A549 (cell line): ENCODE measurements at regions not wholly inside any gene's neighbourhood (a gene's known extent, or its start where the extent isn't known, plus 50 kb on each side); places are given as distances from the start of the nearest gene placed in this dataset.
A peak's percentile ranks its signal among the peaks of the same experiment; 100 is the strongest.
"Not testable (repeated sequence)": the region's sequence is repeated elsewhere in the genome, so short reads cannot be mapped to it uniquely, and the experiment has no call there.

Experiments
- ATAC-seq, 2 experiments: fragments of 200-7000 bp in 1 of 2; fragments of >200 bp in 1 of 2; cut with Nextera tagmentation in 1 of 2; cut with Tn5 transposase in 1 of 2; 3 replicates each; pipeline versions ENCODE4 v1.8.0 to v1.9.1; 2018 to 2020; ENCODE audit warnings: mild to moderate bottlenecking in 1 of 2, moderate library complexity in 1 of 2
- CTCF ChIA-PET: fragments of 300-600 bp; sonication (Branson Sonifier 250); formaldehyde crosslinking; extraction: SDS; loops from one replicate; lab custom pipeline; 2021; ENCODE audit warnings: antibody characterized with exemption, inconsistent platforms; lab: Yijun Ruan, JAX
- POLR2A ChIA-PET: fragments of 350-600 bp; formaldehyde crosslinking; extraction: SDS; loops from one replicate; lab custom pipeline; 2021; ENCODE audit warnings: antibody characterized with exemption, inconsistent platforms; lab: Yijun Ruan, JAX
- DNase-seq, 2 experiments: peaks; one replicate each; pipeline versions ENCODE4 v3.0.0 to v3.0.0-alpha.2; 2011 to 2016; ENCODE audit warnings: low read depth in 1 of 2, low spot score in 1 of 2
- FAIRE-seq: peaks from 2 replicates; lab custom pipeline; 2011; peaks lifted over from hg19 to GRCh38; lab: Jason Lieb, UNC
- H3K27ac ChIP-seq, 2 experiments: fragments of >200 bp; sonication (Bioruptor Twin); formaldehyde crosslinking; 3 replicates each; pipeline ENCODE4 v1.5.1; 2016 to 2017
- H3K4me1 ChIP-seq: fragments of >200 bp; sonication (Bioruptor Twin); formaldehyde crosslinking; 3 replicates; pipeline ENCODE4 v1.6.1; 2016
- H3K4me2 ChIP-seq: fragments of >200 bp; sonication (Bioruptor Twin); formaldehyde crosslinking; 3 replicates; pipeline ENCODE4 v1.6.1; 2016
- H3K4me3 ChIP-seq: fragments of >200 bp; sonication (Bioruptor Twin); formaldehyde crosslinking; 3 replicates; pipeline ENCODE4 v1.5.1; 2016
- H3K9me3 ChIP-seq: fragments of >200 bp; sonication (Bioruptor Twin); formaldehyde crosslinking; 3 replicates; pipeline ENCODE4 v1.6.1; 2016
- BHLHE40 ChIP-seq: IDR thresholded peaks from 2 replicates; pipeline ENCODE4 v1.6.1; 2012; ENCODE audit warnings: low read depth, low read length, inconsistent platforms
- CHD4 ChIP-seq: fragments of 200-600 bp; sonication (generic); IDR thresholded peaks from 2 replicates; pipeline ENCODE4 v1.6.1; 2016; ENCODE audit warnings: antibody characterized with exemption, mild to moderate bottlenecking, borderline replicate concordance
- CTCF ChIP-seq: fragments of >200 bp; sonication (Bioruptor Twin); formaldehyde crosslinking; IDR thresholded peaks from 3 replicates; pipeline ENCODE4 v1.5.1; 2016
- E2F6 ChIP-seq: IDR thresholded peaks from 2 replicates; pipeline ENCODE4 v1.6.1; 2012; ENCODE audit warnings: low read depth, borderline replicate concordance
- EP300 ChIP-seq, 2 experiments: fragments of >200 bp; sonication (Bioruptor Twin); formaldehyde crosslinking; IDR thresholded peaks; 2 replicates in 1 of 2; 3 replicates in 1 of 2; pipeline ENCODE4 v1.6.1; 2016 to 2017
- FOSL2 ChIP-seq, 2 experiments: fragments of 450-650 bp in 1 of 2; fragments of >200 bp in 1 of 2; sonication (Bioruptor Twin) in 1 of 2; formaldehyde crosslinking; IDR thresholded peaks; 2 replicates each; pipeline versions ENCODE4 v1.5.0 to v1.6.1; 2016 to 2020; ENCODE audit warnings: mild to moderate bottlenecking in 1 of 2, moderate library complexity in 1 of 2
- FOXS1 ChIP-seq: fragments of 250-450 bp; sonication (Bioruptor Pico); IDR thresholded peaks from 2 replicates; pipeline ENCODE4 v1.5.0; 2020; ENCODE audit warnings: mild to moderate bottlenecking, moderate library complexity
- HEYL ChIP-seq: fragments of 250-450 bp; sonication (Bioruptor Pico); IDR thresholded peaks from 2 replicates; pipeline ENCODE4 v1.8.0; 2021; ENCODE audit warnings: mild to moderate bottlenecking, moderate library complexity
- HMGXB4 ChIP-seq: fragments of 250-450 bp; sonication (Bioruptor Pico); IDR thresholded peaks from 2 replicates; pipeline ENCODE4 v1.5.0; 2021; ENCODE audit warnings: mild to moderate bottlenecking, moderate library complexity, borderline replicate concordance
- HOXA7 ChIP-seq: fragments of 250-450 bp; sonication (Bioruptor Pico); IDR thresholded peaks from 2 replicates; pipeline ENCODE4 v1.5.0; 2020; ENCODE audit warnings: mild to moderate bottlenecking, moderate library complexity
- HOXB13 ChIP-seq: fragments of 250-450 bp; sonication (Bioruptor Pico); IDR thresholded peaks from 2 replicates; pipeline ENCODE4 v1.5.0; 2020; ENCODE audit warnings: low read depth, mild to moderate bottlenecking, moderate library complexity
- MAFK ChIP-seq: fragments of 450-650 bp; IDR thresholded peaks from 2 replicates; pipeline ENCODE4 v1.6.1; 2014; ENCODE audit not compliant: partially characterized antibody
- MAX ChIP-seq: IDR thresholded peaks from 2 replicates; pipeline ENCODE4 v1.6.1; 2012
- NR3C1 ChIP-seq: fragments of >200 bp; sonication (Bioruptor Twin); formaldehyde crosslinking; IDR thresholded peaks from 3 replicates; pipeline ENCODE4 v1.6.1; 2017
- POLR2A ChIP-seq: IDR thresholded peaks from 2 replicates; pipeline ENCODE4 v1.6.1; 2012; ENCODE audit warnings: mild to moderate bottlenecking, low read length
- POLR2AphosphoS2 ChIP-seq: conservative IDR thresholded peaks from 2 replicates; pipeline ENCODE4 v1.6.1; 2012; ENCODE audit warnings: low read length, improper control_type of control experiment, inconsistent platforms
- RAD21 ChIP-seq, 2 experiments: fragments of >200 bp in 1 of 2; sonication (Bioruptor Twin) in 1 of 2; formaldehyde crosslinking in 1 of 2; IDR thresholded peaks in 1 of 2; conservative IDR thresholded peaks in 1 of 2; 2 replicates in 1 of 2; 3 replicates in 1 of 2; pipeline ENCODE4 v1.6.1; 2012 to 2018; ENCODE audit warnings: inconsistent platforms in 1 of 2
- RCOR1 ChIP-seq: fragments of 150-350 bp; IDR thresholded peaks from 2 replicates; pipeline ENCODE4 v1.6.1; 2014; ENCODE audit warnings: antibody characterized with exemption, low read length, low read depth
- SMC3 ChIP-seq: fragments of >200 bp; sonication (Bioruptor Twin); formaldehyde crosslinking; IDR thresholded peaks from 3 replicates; pipeline ENCODE4 v1.6.1; 2018; ENCODE audit warnings: inconsistent platforms
- SREBF2 ChIP-seq: fragments of 450-650 bp; IDR thresholded peaks from 2 replicates; pipeline ENCODE4 v1.6.1; 2014; ENCODE audit warnings: mild to moderate bottlenecking, moderate library complexity
- ZFP36 ChIP-seq: fragments of 450-650 bp; IDR thresholded peaks from 2 replicates; pipeline ENCODE4 v1.6.1; 2014; ENCODE audit warnings: borderline replicate concordance; ENCODE audit not compliant: partially characterized antibody
- WGBS: methylation state at CpG from one replicate; pipeline ENCODE4 v1.1.6; 2017; ENCODE audit errors: missing lambda C conversion rate; 5-methylcytosine and 5-hydroxymethylcytosine counted together

- POLR2A ChIA-PET, H3K4me2 ChIP-seq, ATAC-seq, FAIRE-seq, DNase-seq, H3K4me3 ChIP-seq, H3K4me1 ChIP-seq, CTCF ChIA-PET, H3K9me3 ChIP-seq, H3K27ac ChIP-seq: not testable (repeated sequence)
- 72% methylated on average over 5 of the region's 6 CpGs for WGBS
These were observed 1458.3 kb downstream of the PCDH9 start for GRCh38 chr13:65771704-65772313.

GRCh38 chr13:65768545-65768944 lies 1461.6 kb downstream of the PCDH9 start:
- no peaks in the 10 kb centered on the region for H3K4me1 ChIP-seq
- ChIA-PET POLR2A (no interaction called here), CTCF (no interaction called here)
- TF ChIP-seq SREBF2, result no peak
- 61% methylated on average over 6 of the region's 6 CpGs for WGBS
- no peak overlapping the region for H3K27ac ChIP-seq
- H3K4me2 ChIP-seq, result no peak overlapping the region
- H3K9me3 ChIP-seq, result no peaks in the 10 kb centered on the region
- ATAC-seq (no peak), DNase-seq (no peak), FAIRE-seq (no peak)
- no peak overlapping the region for H3K4me3 ChIP-seq

- ATAC-seq, result no peak
- DNase-seq, result no peak
- no peak for TF ChIP-seq CTCF
- TF ChIP-seq NR3C1, result no peak
- TF ChIP-seq FOSL2 (IDR thresholded peaks at IDR 0.05), result no peak
- TF ChIP-seq FOSL2 (CRISPR knock-in tag; IDR thresholded peaks at IDR 0.05), result no peak
- TF ChIP-seq POLR2AphosphoS2, result no peak
- no peak for TF ChIP-seq HMGXB4
- TF ChIP-seq HOXA7 (CRISPR knock-in tag), result no peak
- no peak for TF ChIP-seq SMC3
- no peak for TF ChIP-seq FOXS1 (CRISPR knock-in tag)
- TF ChIP-seq RCOR1, result no peak
- no peak for TF ChIP-seq MAX
- no peak for TF ChIP-seq CHD4
- no peak for TF ChIP-seq EP300 (IDR thresholded peaks at IDR 0.05)
- TF ChIP-seq HOXB13 (CRISPR knock-in tag), result no peak
- TF ChIP-seq POLR2A, result no peak
- TF ChIP-seq MAFK, result no peak
- TF ChIP-seq ZFP36, result no peak
- no peak for TF ChIP-seq BHLHE40
- 59% methylated on average over 4 of the region's 4 CpGs for WGBS
- ChIA-PET POLR2A (no interaction called here), CTCF (no interaction called here)
- no peak for FAIRE-seq
- Histone ChIP-seq H3K9me3 (0 out of 3 replicates have a peak, but pooled peaks cover 2% of the 10 kb centered on the region), H3K4me1 (no peaks in the 10 kb centered on the region), H3K27ac (no peak overlapping the region), H3K4me2 (no peak overlapping the region), H3K4me3 (no peak overlapping the region)
These were observed 1466.3 kb downstream of the PCDH9 start for GRCh38 chr13:65763811-65764210.

- ATAC-seq, result no peak
- 0 out of 3 replicates have a peak, but pooled peaks cover 2% of the 10 kb centered on the region for H3K9me3 ChIP-seq
- POLR2A ChIA-PET, result no interaction called here
- TF ChIP-seq HEYL (CRISPR knock-in tag), result no peak
- TF ChIP-seq MAFK, result peak; percentile 56
- no peak for TF ChIP-seq RAD21 (conservative IDR thresholded peaks at IDR 0.05 in 1 of 2, IDR thresholded peaks at IDR 0.05 in 1 of 2)
- no peak for TF ChIP-seq E2F6
- TF ChIP-seq, all 56 proteins: peak for 1
- H3K4me1 ChIP-seq, result no peaks in the 10 kb centered on the region
- FAIRE-seq, result no peak
- no peak overlapping the region for H3K4me2 ChIP-seq
- H3K27ac ChIP-seq, result no peak overlapping the region
- no peak for DNase-seq
- CTCF ChIA-PET, result no interaction called here
- no peak overlapping the region for H3K4me3 ChIP-seq
These were observed 1468.1 kb downstream of the PCDH9 start for GRCh38 chr13:65762012-65762411.
